ENCODE measurements at regions not wholly inside any gene's neighbourhood (a gene's known extent, or its start where the extent isn't known, plus 50 kb on each side); places are given as distances from the start of the nearest gene placed in this dataset.

GRCh38 chr17:62899361-62899760 is 66.7 kb upstream of the TANC2 start:
- TF ChIP-seq CTCF (IDR thresholded peaks at IDR 0.05) = no peak
- TF ChIP-seq EZH2 (IDR thresholded peaks at IDR 0.05) = no peak

All from neural progenitor cell (in vitro differentiated cells).